A673 (cell line): ENCODE measurements at regions not wholly inside any gene's neighbourhood (a gene's known extent, or its start where the extent isn't known, plus 50 kb on each side); places are given as distances from the start of the nearest gene placed in this dataset.

ENCODE experiments used
- BruUV-seq: library from RNA; stranded (reverse); fragments of 400-500 nt; replicated peaks from 2 replicates; lab custom pipeline; 2021; lab: Mats Ljungman, UMichigan
- CTCF ChIA-PET: fragments of 300-600 bp; sonication (Branson Sonifier 250); formaldehyde crosslinking; loops from one replicate; lab custom pipeline; 2022; ENCODE audit warnings: antibody characterized with exemption; lab: Charles Lee
- POLR2A ChIA-PET: fragments of 300-600 bp; sonication (Branson Sonifier 250); formaldehyde crosslinking; loops from one replicate; lab custom pipeline; 2022; ENCODE audit warnings: antibody characterized with exemption; ENCODE audit not compliant: low non-redundant PET; lab: Charles Lee
- DNase-seq: peaks from one replicate; pipeline ENCODE4 v3.0.0-alpha.2; 2015; ENCODE audit warnings: low spot score
- H3K27ac ChIP-seq: fragments of 200-600 bp; sonication (generic); 2 replicates; pipeline ENCODE4 v1.5.1; 2016; ENCODE audit warnings: mixed run types, low read depth, mild to moderate bottlenecking, mixed read lengths, antibody characterized with exemption, low read length; ENCODE audit not compliant: poor library complexity, severe bottlenecking
- H3K27me3 ChIP-seq: fragments of 200-600 bp; sonication (generic); replicated peaks from 2 replicates; pipeline ENCODE4 v1.6.1; 2017; ENCODE audit warnings: mixed run types, low read depth, mild to moderate bottlenecking, mixed read lengths, antibody characterized with exemption, low read length; ENCODE audit not compliant: insufficient read depth, poor library complexity
- H3K36me3 ChIP-seq: fragments of 200-600 bp; sonication (generic); 2 replicates; pipeline ENCODE4 v1.6.1; 2016; ENCODE audit warnings: mixed run types, mild to moderate bottlenecking, mixed read lengths, antibody characterized with exemption, low read length; ENCODE audit not compliant: insufficient read depth, poor library complexity, severe bottlenecking
- H3K4me1 ChIP-seq: fragments of 200-600 bp; sonication (generic); 2 replicates; pipeline ENCODE4 v1.6.1; 2017; ENCODE audit warnings: mixed run types, mild to moderate bottlenecking, mixed read lengths, antibody characterized with exemption, low read length; ENCODE audit not compliant: insufficient read depth, poor library complexity, severe bottlenecking
- H3K4me3 ChIP-seq: fragments of 200-600 bp; sonication (generic); 2 replicates; pipeline ENCODE4 v1.5.1; 2016; ENCODE audit warnings: low read depth, mixed run types, mild to moderate bottlenecking, mixed read lengths, low read length; ENCODE audit not compliant: poor library complexity, severe bottlenecking
- H3K9me3 ChIP-seq: fragments of 200-600 bp; sonication (generic); 2 replicates; pipeline ENCODE4 v1.6.1; 2016; ENCODE audit warnings: mixed run types, low read depth, mild to moderate bottlenecking, mixed read lengths, antibody characterized with exemption, low read length; ENCODE audit not compliant: poor library complexity, severe bottlenecking
- CTCF ChIP-seq: fragments of 300-800, 200-600 bp; sonication (generic); conservative IDR thresholded peaks from 2 replicates; pipeline ENCODE4 v1.5.1; 2017; ENCODE audit warnings: low read depth, mild to moderate bottlenecking, antibody characterized with exemption, low read length, moderate library complexity, mixed read lengths
- EZH2 ChIP-seq: fragments of 200-600 bp; sonication (generic); IDR thresholded peaks from 2 replicates; pipeline ENCODE4 v1.6.1; 2017; ENCODE audit warnings: borderline replicate concordance, low read depth, mild to moderate bottlenecking, mixed read lengths, antibody characterized with exemption, low read length; ENCODE audit not compliant: poor library complexity, severe bottlenecking
- intact Hi-C: fragments of 100-400 bp; cut with micrococcal nuclease; formaldehyde crosslinking; loops from one replicate; pipeline ENCODE4 v1.10.0; 2022; ENCODE audit not compliant: unreplicated experiment

- Histone ChIP-seq H3K9me3 (no peaks in the 10 kb centered on the region), H3K36me3 (no peaks in the 10 kb centered on the region), H3K27ac (no peak overlapping the region), H3K4me3 (no peak overlapping the region), H3K4me1 (peaks cover 14% of the 10 kb centered on the region), H3K27me3 (no peaks in the 10 kb centered on the region)
- DNase-seq: no peak
- no peak for TF ChIP-seq EZH2
- TF ChIP-seq CTCF: no peak
- intact Hi-C loops: no loop called here
- BruUV-seq: no TSS peak
- POLR2A ChIA-PET: no interaction called here
- CTCF ChIA-PET: no interaction called here
Measured at GRCh38 chr12:70048521-70049250, 194.5 kb upstream of the CNOT2 start.

- ChIA-PET POLR2A (no interaction called here), CTCF (no interaction called here)
- Histone ChIP-seq H3K4me3 (no peak overlapping the region), H3K9me3 (no peaks in the 10 kb centered on the region), H3K27ac (no peak overlapping the region), H3K4me1 (peaks cover 14% of the 10 kb centered on the region), H3K27me3 (no peaks in the 10 kb centered on the region), H3K36me3 (no peaks in the 10 kb centered on the region)
- no TSS peak for BruUV-seq
- TF ChIP-seq CTCF (no peak), EZH2 (no peak)
- no peak for DNase-seq
- intact Hi-C loops: no loop called here
Measured at GRCh38 chr12:70049596-70050360, 193.5 kb upstream of the CNOT2 start.

DNA sequence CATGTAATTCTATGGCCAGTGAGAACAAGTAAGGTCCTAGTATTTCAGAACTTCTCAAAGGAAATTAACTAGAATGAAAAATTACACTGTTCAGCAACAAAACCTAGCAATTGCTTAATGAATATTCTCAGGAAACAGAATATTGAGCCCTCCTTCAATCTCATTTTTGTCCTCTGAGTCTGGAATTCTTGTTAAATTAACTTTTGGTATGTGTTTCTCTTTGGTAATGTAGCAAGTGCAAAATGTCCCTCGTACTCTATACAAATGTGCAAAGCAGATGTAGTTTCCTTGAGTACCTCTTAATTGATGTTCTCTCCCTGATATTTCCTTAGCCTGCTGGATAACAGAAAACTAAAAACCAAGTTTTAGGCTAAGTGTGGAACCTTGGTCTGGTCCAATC lies 190.8 kb upstream of the CNOT2 start:
- ChIA-PET POLR2A (no interaction called here), CTCF (no interaction called here)
- Histone ChIP-seq H3K4me3 (no peak overlapping the region), H3K9me3 (no peaks in the 10 kb centered on the region), H3K36me3 (no peaks in the 10 kb centered on the region), H3K27ac (no peak overlapping the region), H3K4me1 (peaks cover 27% of the 10 kb centered on the region), H3K27me3 (no peaks in the 10 kb centered on the region)
- TF ChIP-seq EZH2: no peak
- TF ChIP-seq CTCF: no peak
- BruUV-seq: no TSS peak
- intact Hi-C loops: no loop called here
- DNase-seq: no peak
